ENCODE measurements at regions not wholly inside any gene's neighbourhood (a gene's known extent, or its start where the extent isn't known, plus 50 kb on each side); places are given as distances from the start of the nearest gene placed in this dataset.

GRCh38 chr21:38196036-38196435, 60.8 kb upstream of the KCNJ15 start:
- no peak for DNase-seq (ENCODE audit: low spot score)

DNA sequence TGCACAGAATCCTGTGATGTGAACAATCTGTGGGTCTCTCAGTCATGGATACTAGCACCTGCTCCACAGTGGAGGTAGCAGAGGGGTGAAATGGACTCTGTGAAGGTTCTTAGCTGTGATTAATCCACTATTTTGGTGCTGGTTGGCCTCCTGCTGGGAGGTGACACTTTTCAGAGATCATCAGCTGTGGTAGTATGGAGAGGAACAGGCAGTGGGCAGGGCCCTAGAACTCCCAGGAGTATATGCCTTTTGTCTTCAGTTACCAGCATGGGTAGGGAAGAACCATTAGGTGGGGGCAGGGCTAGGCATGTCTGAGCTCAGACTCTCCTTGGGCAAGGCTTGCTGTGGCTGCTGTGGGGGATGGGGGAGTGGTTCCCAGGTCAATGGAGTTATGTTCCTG, 54.0 kb upstream of the KCNJ15 start:
- DNase-seq (ENCODE audit: low spot score), result no peak

DNA sequence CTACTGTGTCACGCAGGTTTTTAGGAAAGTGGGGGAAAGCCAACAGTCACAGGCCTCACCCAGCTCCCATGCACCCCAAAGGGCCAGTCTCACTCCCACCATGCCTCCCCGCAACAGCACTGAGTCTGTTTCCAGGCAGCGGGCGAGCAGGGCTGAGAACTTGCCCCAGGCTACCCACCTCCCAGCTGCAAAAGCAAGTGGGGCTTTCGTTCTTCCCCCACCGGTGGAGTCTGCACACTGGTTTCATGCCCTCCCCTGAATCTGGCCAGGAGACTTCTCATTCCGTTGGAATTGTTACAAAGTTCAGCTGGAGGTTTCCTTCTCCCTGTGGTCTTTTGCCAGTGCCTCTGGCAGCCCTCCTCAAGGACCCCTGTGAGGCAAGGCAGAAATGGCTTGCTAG, 53.6 kb upstream of the KCNJ15 start:
- DNase-seq (ENCODE audit: low spot score), result no peak

DNA sequence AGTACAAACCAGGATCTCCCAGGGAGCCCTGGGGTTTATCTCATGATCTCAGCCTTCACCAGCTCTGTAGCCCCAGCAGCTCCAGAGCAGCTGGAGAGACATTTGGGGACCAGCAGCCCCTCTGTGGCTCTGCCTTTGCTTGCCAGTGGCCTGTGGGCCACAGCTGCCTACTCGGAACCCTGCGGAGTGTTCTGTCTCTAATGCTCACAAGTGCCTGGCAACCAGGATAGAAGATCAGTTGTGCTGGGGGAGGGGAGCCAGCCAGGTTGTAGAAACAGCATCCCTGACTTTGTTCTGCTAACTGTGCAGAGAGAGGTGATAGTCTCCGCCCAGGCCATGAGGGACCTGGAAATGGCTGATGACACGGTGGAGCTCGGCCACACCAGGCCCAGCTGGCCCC, 50.9 kb upstream of the KCNJ15 start:
- DNase-seq (ENCODE audit: low spot score), result no peak

DNA sequence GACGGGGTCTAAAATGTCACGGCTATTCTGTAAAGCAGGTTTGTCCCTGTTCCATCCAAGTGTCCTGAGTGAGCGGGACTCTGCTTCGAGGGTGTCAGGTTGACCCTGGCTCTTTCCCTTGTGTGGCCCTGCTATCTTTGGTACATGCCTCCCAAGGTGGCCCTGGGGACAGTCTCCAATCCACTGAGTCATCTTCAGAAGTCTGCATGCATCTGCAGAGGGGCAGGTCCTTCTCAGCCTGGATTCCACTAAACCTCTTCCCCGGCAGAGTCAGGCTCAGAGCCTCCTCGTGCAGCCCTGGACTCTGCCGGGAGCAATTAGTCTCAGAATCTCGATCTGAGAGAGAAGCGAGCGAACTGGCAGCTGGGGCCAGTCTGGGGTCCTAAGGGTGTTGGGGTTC, 50.1 kb upstream of the KCNJ15 start:
- DNase-seq (ENCODE audit: low spot score), result no peak

Measured in Ammon's horn (tissue), 1 donor.